ENCODE measurements at regions not wholly inside any gene's neighbourhood (a gene's known extent, or its start where the extent isn't known, plus 50 kb on each side); places are given as distances from the start of the nearest gene placed in this dataset.

DNA sequence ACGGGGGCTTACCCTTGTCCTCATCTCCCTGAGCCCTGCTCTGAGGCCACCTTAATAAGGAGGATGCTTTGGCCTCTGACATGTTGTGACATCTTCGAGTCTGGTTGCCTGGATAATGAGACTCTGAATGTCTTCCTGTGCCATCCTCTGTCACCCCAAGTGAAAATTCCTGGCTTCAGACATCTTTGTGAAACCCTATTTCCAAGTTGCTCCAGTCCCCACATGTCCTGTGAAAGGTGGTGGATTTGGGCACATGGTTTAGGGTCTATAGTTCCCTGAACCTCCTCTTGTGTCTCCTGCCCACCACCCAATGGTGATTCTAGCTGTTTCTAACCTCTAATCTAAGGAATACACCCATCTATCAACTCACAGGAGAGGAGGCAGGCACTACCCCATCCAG lies 223.1 kb upstream of the GLI3 start:
- Histone ChIP-seq H3K79me2 (ENCODE audit: insufficient read depth, low read length) (no peaks in the 10 kb centered on the region), H3K4me2 (ENCODE audit: low read length) (no peak overlapping the region), H3K4me1 (ENCODE audit: control insufficient read depth in 1 of 2, insufficient read depth in 2 of 2, low read length in 2 of 2) (no peaks in the 10 kb centered on the region), H3K9me2 (ENCODE audit: insufficient read depth) (no peaks in the 10 kb centered on the region), H3K4me3 (replicated peaks in 1 of 2; ENCODE audit: low read depth in 1 of 2, low read length in 2 of 2) (no peak overlapping the region), H3K9me3 (ENCODE audit: control insufficient read depth in 1 of 2, insufficient read depth in 1 of 2, low read depth in 1 of 2, low read length in 2 of 2) (no peaks in the 10 kb centered on the region; a peak in 2 of 4 replicates), H4K20me1 (ENCODE audit: insufficient read depth) (no peaks in the 10 kb centered on the region), H2AFZ (ENCODE audit: low read depth, low read length, poor library complexity, severe bottlenecking) (no peak overlapping the region), H3K9ac (ENCODE audit: low read length) (no peak overlapping the region), H3K36me3 (ENCODE audit: control insufficient read depth in 1 of 2, insufficient read depth in 2 of 2, low read length in 2 of 2) (no peaks in the 10 kb centered on the region), H3K27me3 (ENCODE audit: insufficient read depth, low read length) (no peaks in the 10 kb centered on the region), H3K27ac (ENCODE audit: low read depth, low read length) (no peak overlapping the region)
- TF ChIP-seq, protein P1, sequence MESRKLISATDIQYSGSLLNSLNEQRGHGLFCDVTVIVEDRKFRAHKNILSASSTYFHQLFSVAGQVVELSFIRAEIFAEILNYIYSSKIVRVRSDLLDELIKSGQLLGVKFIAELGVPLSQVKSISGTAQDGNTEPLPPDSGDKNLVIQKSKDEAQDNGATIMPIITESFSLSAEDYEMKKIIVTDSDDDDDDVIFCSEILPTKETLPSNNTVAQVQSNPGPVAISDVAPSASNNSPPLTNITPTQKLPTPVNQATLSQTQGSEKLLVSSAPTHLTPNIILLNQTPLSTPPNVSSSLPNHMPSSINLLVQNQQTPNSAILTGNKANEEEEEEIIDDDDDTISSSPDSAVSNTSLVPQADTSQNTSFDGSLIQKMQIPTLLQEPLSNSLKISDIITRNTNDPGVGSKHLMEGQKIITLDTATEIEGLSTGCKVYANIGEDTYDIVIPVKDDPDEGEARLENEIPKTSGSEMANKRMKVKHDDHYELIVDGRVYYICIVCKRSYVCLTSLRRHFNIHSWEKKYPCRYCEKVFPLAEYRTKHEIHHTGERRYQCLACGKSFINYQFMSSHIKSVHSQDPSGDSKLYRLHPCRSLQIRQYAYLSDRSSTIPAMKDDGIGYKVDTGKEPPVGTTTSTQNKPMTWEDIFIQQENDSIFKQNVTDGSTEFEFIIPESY (IDR thresholded peaks at IDR 0.05; ENCODE audit: extremely low read depth, insufficient replicate concordance, low read length), result no peak
- TF ChIP-seq, protein P2, sequence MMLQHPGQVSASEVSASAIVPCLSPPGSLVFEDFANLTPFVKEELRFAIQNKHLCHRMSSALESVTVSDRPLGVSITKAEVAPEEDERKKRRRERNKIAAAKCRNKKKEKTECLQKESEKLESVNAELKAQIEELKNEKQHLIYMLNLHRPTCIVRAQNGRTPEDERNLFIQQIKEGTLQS (IDR thresholded peaks at IDR 0.05), result no peak
- TF ChIP-seq SP1 (IDR thresholded peaks at IDR 0.05; ENCODE audit: low read depth) (no peak), POLR2A (IDR thresholded peaks at IDR 0.05; ENCODE audit: borderline replicate concordance, extremely low read depth, insufficient read depth, insufficient read length) (no peak), ZNF274 (IDR thresholded peaks at IDR 0.05; ENCODE audit: low read depth, low read length) (no peak), CEBPB (IDR thresholded peaks at IDR 0.05; ENCODE audit: low read depth) (no peak), SIN3A (IDR thresholded peaks at IDR 0.05; ENCODE audit: low read depth) (no peak), POLR2AphosphoS5 (IDR thresholded peaks at IDR 0.05; ENCODE audit: low read depth, low read length) (no peak), YY1 (IDR thresholded peaks at IDR 0.05; ENCODE audit: extremely low read depth, insufficient replicate concordance, low read depth, low read length) (no peak), RAD21 (IDR thresholded peaks at IDR 0.05; ENCODE audit: low read depth) (no peak), ZFX (IDR thresholded peaks at IDR 0.05) (no peak), EGR1 (IDR thresholded peaks at IDR 0.05; ENCODE audit: low read depth) (no peak), TCF7L2 (IDR thresholded peaks at IDR 0.05; ENCODE audit: borderline replicate concordance, extremely low read depth, insufficient read depth, insufficient read length) (no peak), JUND (IDR thresholded peaks at IDR 0.05) (no peak)
- TF ChIP-seq, protein P3, sequence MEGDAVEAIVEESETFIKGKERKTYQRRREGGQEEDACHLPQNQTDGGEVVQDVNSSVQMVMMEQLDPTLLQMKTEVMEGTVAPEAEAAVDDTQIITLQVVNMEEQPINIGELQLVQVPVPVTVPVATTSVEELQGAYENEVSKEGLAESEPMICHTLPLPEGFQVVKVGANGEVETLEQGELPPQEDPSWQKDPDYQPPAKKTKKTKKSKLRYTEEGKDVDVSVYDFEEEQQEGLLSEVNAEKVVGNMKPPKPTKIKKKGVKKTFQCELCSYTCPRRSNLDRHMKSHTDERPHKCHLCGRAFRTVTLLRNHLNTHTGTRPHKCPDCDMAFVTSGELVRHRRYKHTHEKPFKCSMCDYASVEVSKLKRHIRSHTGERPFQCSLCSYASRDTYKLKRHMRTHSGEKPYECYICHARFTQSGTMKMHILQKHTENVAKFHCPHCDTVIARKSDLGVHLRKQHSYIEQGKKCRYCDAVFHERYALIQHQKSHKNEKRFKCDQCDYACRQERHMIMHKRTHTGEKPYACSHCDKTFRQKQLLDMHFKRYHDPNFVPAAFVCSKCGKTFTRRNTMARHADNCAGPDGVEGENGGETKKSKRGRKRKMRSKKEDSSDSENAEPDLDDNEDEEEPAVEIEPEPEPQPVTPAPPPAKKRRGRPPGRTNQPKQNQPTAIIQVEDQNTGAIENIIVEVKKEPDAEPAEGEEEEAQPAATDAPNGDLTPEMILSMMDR (IDR thresholded peaks at IDR 0.05 in 2 of 3, conservative IDR thresholded peaks at IDR 0.05 in 1 of 3; ENCODE audit: borderline replicate concordance in 1 of 3, insufficient read depth in 1 of 3, low read depth in 2 of 3, low read length in 2 of 3), result no peak
- TF ChIP-seq, protein P4, sequence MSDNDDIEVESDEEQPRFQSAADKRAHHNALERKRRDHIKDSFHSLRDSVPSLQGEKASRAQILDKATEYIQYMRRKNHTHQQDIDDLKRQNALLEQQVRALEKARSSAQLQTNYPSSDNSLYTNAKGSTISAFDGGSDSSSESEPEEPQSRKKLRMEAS (IDR thresholded peaks at IDR 0.05), result no peak
- ATAC-seq, result no peak
- no peak for DNase-seq (ENCODE audit: low read depth, low spot score)
- POLR2A ChIA-PET, result no interaction called here
- BruUV-seq (replicated peaks), result no TSS peak
- RAD21 ChIA-PET (ENCODE audit: low non-redundant PET in 1 of 2, low total read pairs in 2 of 2, uncharacterized antibody in 2 of 2, unreplicated experiment in 2 of 2), result no interaction called here
- intact Hi-C loops (cut with micrococcal nuclease), result no loop called here
- CTCF ChIA-PET, result no interaction called here
